Astrocyte of the spinal cord (primary cell): ENCODE measurements at regions not wholly inside any gene's neighbourhood (a gene's known extent, or its start where the extent isn't known, plus 50 kb on each side); places are given as distances from the start of the nearest gene placed in this dataset.

Experiments
- DNase-seq: peaks from one replicate; pipeline ENCODE4 v3.0.0; 2011; ENCODE audit warnings: low read depth, low spot score
- H3K4me3 ChIP-seq: 2 replicates; pipeline ENCODE4 v1.5.1; 2011; ENCODE audit warnings: low read depth, mild to moderate bottlenecking, low read length, moderate library complexity
- CTCF ChIP-seq: IDR thresholded peaks from 2 replicates; pipeline ENCODE4 v1.5.1; 2012; ENCODE audit warnings: low read depth, mild to moderate bottlenecking, low read length, inconsistent platforms
- in situ Hi-C: cut with HindIII; loops from 2 replicates; pipeline ENCODE4 v1.10.0; 2017; ENCODE audit warnings: low sequenced_read_pairs

DNA sequence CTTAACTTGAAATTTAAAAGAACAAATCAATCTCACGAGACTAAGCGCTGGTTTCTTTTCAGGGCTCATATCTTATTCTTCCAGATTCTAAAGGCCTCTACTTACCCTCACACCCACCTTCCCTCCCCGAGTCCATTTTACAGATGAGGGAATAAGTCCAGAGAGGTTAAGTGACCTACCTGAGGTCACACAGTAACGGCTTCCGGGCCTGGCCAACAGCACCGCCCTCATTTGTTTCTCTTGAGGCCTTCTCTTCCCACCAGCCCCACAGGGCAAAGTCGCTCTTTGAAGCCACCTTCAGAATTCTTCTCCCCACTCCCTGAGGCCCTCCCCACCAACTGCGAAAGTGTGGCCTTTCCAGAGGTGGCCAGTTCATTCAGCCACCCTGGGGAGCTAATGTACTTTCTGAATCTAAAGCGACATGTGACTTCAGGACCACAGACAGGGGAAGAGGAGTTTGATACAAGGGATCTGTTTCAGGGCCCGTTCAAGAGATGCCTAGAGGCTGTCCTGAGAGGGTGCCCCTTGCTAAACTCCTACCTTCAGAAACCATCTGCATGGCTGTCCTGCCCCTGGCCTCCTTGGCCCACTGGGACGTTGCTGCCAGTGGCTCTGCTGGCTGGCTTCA lies 275.3 kb downstream of the HAUS1 start:
- DNase-seq, result no peak
- in situ Hi-C loops, result no loop called here
- no peak for TF ChIP-seq CTCF
- H3K4me3 ChIP-seq, result no peak overlapping the region

GRCh38 chr18:46385124-46385523 lies 271.9 kb downstream of the LOXHD1 start:
- no peak for TF ChIP-seq CTCF
- no peak overlapping the region for H3K4me3 ChIP-seq
- in situ Hi-C loops, result no loop called here
- no peak for DNase-seq

- H3K4me3 ChIP-seq, result no peak overlapping the region
- no peak for TF ChIP-seq CTCF
- DNase-seq, result no peak
- in situ Hi-C loops, result no loop called here
Observed at GRCh38 chr18:46386788-46387187, 270.2 kb downstream of the LOXHD1 start.

- no peak for DNase-seq
- H3K4me3 ChIP-seq, result no peak overlapping the region
- in situ Hi-C loops, result no loop called here
- no peak for TF ChIP-seq CTCF
Observed at GRCh38 chr18:46387441-46388131, 269.4 kb downstream of the LOXHD1 start.

- in situ Hi-C loops, result no loop called here
- no peak for TF ChIP-seq CTCF
- DNase-seq, result no peak
- H3K4me3 ChIP-seq, result no peak overlapping the region
Observed at GRCh38 chr18:46388286-46388685, 268.7 kb downstream of the LOXHD1 start.

DNA sequence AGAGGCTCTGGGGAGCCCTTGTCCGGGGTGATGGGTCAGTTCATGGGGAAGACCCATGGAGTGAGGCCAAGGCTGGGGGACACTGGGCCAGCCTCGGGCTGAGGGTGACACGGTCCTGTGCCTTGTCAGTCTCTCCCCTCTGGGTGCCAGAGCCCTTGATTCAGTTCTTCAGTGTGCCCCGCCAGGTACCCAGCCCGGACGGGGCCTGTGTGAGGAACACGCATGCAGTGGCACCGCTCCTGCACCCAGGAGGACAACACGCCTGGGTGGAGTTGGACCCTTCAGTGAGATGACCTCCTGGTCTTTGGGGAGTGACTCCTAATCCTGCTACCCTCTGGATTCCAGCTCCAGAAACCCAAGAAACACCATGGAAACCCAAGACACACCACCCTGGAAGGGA lies 264.4 kb downstream of the LOXHD1 start:
- TF ChIP-seq CTCF, result no peak
- no peak for DNase-seq
- in situ Hi-C loops, result no loop called here
- no peak overlapping the region for H3K4me3 ChIP-seq
